SK-N-MC (cell line): ENCODE measurements at regions not wholly inside any gene's neighbourhood (a gene's known extent, or its start where the extent isn't known, plus 50 kb on each side); places are given as distances from the start of the nearest gene placed in this dataset.

ENCODE experiments used
- EZH2 ChIP-seq: fragments of 200-600 bp; sonication (generic); IDR thresholded peaks from one replicate; pipeline ENCODE4 v1.6.1; 2017; ENCODE audit warnings: antibody characterized with exemption
- POLR2AphosphoS5 ChIP-seq: IDR thresholded peaks from 2 replicates; pipeline ENCODE4 v1.6.1; 2012; ENCODE audit warnings: mild to moderate bottlenecking, low read depth, low read length, borderline replicate concordance

- no peak for TF ChIP-seq EZH2
- TF ChIP-seq POLR2AphosphoS5, result no peak
These were observed 384.7 kb upstream of the FZD8 start for GRCh38 chr10:36026656-36027390.
